Transverse colon (tissue), 4 donors: ENCODE measurements at regions not wholly inside any gene's neighbourhood (a gene's known extent, or its start where the extent isn't known, plus 50 kb on each side); places are given as distances from the start of the nearest gene placed in this dataset.

Source experiments
- DNase-seq: peaks from one replicate; pipeline ENCODE4 v3.0.0-alpha.2; 2019
- H3K27ac ChIP-seq, 4 donors: fragments of 200-600 bp; sonication (generic); 2 replicates each; pipeline ENCODE4 v1.5.1; 2016 to 2018; ENCODE audit warnings: inconsistent platforms in 4 of 4
- H3K27me3 ChIP-seq: fragments of 200-600 bp; sonication (generic); 2 replicates; pipeline ENCODE4 v1.5.1; 2017; ENCODE audit warnings: inconsistent platforms
- H3K36me3 ChIP-seq, 4 donors: fragments of 200-600 bp; sonication (generic); 2 replicates each; pipeline ENCODE4 v1.5.1; 2017 to 2019; ENCODE audit warnings: inconsistent platforms in 4 of 4
- H3K4me1 ChIP-seq, 4 donors: fragments of 200-600 bp; sonication (generic); 2 replicates each; pipeline ENCODE4 v1.5.1; 2017 to 2020; ENCODE audit warnings: inconsistent platforms in 4 of 4
- H3K4me3 ChIP-seq, 4 donors: fragments of 200-600 bp; sonication (generic); 1 replicate in 1 of 4; 2 replicates in 3 of 4; pipeline versions ENCODE4 v1.5.1 to v1.6.1; 2017 to 2019; ENCODE audit warnings: inconsistent platforms in 4 of 4
- H3K9me3 ChIP-seq, 2 donors: fragments of 200-600 bp; sonication (generic); 2 replicates each; pipeline ENCODE4 v1.5.1; 2017 to 2019; ENCODE audit warnings: inconsistent platforms in 2 of 2
- EP300 ChIP-seq: sonication (generic); formaldehyde crosslinking; IDR thresholded peaks from one replicate; pipeline ENCODE4 v1.6.1; 2017; ENCODE audit warnings: antibody characterized with exemption, low read depth
- POLR2A ChIP-seq: fragments of 450-650 bp; IDR thresholded peaks from one replicate; pipeline ENCODE4 v1.6.1; 2016; ENCODE audit warnings: antibody characterized with exemption, mild to moderate bottlenecking, moderate library complexity
- POLR2AphosphoS5 ChIP-seq, 3 donors: sonication (generic); formaldehyde crosslinking; IDR thresholded peaks; one replicate each; pipeline ENCODE4 v1.6.1; 2016; ENCODE audit warnings: antibody characterized with exemption in 3 of 3
- whole genome bisulfite sequencing, 2 donors: methylation state at CpG; one replicate each; pipeline ENCODE4 v1.1.5; 2018; ENCODE audit warnings: low coverage in 1 of 2; 5-methylcytosine and 5-hydroxymethylcytosine counted together
- in situ Hi-C, 4 donors: fragments of 200-750 bp; cut with MboI; loops; one replicate each; pipeline versions ENCODE4 v1.15.0 to v1.15.1; 2017; ENCODE audit warnings: low sequenced_read_pairs in 3 of 4, low pct_ligation_motif_present in 1 of 4, low pct_unique_long_range_greater_than_20kb in 1 of 4
- intact Hi-C: fragments of 100-400 bp; cut with DNase I; formaldehyde crosslinking; loops from one replicate; pipeline ENCODE4 v1.15.1; 2023; ENCODE audit warnings: low total_unique reads
- TF ChIP-seq, protein P1 (sequence below), 5 experiments: fragments of 200-600 bp in 3 of 5; fragments of 450-650 bp in 2 of 5; sonication (generic) in 3 of 5; IDR thresholded peaks; 1 replicate in 2 of 5; 2 replicates in 3 of 5; pipeline ENCODE4 v1.5.1; 2016 to 2017; ENCODE audit warnings: antibody characterized with exemption in 5 of 5, inconsistent platforms in 3 of 5, mild to moderate bottlenecking in 2 of 5, moderate library complexity in 1 of 5

DNA sequence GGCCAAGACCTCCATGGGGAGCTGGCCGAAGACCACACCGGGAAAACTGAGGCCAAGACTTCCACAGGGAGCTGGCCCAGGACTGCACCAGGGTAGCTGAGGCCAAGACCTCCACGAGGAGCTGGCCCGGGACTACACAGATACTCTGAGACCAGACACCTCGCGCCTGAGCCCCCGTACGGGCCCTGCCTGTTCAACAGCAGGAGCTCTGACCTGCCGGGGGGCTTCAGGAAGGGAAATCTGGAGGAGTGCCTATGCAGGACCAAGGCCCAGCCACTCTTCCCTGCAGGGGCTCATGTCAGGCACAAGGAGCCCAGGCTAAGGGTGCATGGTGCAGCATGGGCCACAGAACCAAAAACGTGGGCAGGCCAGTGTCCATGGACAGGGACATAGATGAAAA, 151.6 kb downstream of the TMEM18 start:
- Histone ChIP-seq H3K4me3 (no peak overlapping the region), H3K4me1 (no peaks in the 10 kb centered on the region), H3K27ac (no peak overlapping the region), H3K9me3 (peaks cover 0 to 11% of the 10 kb centered on the region in 2 donors), H3K27me3 (no peaks in the 10 kb centered on the region), H3K36me3 (no peaks in the 10 kb centered on the region)
- DNase-seq: no peak
- WGBS, 2 donors: 88% methylated on average over 10 of the region's 10 CpGs; no CpG with 5 or more reads in 1 of the 2 donors
- TF ChIP-seq, protein P1, sequence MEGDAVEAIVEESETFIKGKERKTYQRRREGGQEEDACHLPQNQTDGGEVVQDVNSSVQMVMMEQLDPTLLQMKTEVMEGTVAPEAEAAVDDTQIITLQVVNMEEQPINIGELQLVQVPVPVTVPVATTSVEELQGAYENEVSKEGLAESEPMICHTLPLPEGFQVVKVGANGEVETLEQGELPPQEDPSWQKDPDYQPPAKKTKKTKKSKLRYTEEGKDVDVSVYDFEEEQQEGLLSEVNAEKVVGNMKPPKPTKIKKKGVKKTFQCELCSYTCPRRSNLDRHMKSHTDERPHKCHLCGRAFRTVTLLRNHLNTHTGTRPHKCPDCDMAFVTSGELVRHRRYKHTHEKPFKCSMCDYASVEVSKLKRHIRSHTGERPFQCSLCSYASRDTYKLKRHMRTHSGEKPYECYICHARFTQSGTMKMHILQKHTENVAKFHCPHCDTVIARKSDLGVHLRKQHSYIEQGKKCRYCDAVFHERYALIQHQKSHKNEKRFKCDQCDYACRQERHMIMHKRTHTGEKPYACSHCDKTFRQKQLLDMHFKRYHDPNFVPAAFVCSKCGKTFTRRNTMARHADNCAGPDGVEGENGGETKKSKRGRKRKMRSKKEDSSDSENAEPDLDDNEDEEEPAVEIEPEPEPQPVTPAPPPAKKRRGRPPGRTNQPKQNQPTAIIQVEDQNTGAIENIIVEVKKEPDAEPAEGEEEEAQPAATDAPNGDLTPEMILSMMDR (IDR thresholded peaks at IDR 0.05): no peak
- TF ChIP-seq POLR2A (no peak), POLR2AphosphoS5 (IDR thresholded peaks at IDR 0.05) (no peak), EP300 (no peak)
- in situ Hi-C loops (no loop called here), intact Hi-C loops (no loop called here)

DNA sequence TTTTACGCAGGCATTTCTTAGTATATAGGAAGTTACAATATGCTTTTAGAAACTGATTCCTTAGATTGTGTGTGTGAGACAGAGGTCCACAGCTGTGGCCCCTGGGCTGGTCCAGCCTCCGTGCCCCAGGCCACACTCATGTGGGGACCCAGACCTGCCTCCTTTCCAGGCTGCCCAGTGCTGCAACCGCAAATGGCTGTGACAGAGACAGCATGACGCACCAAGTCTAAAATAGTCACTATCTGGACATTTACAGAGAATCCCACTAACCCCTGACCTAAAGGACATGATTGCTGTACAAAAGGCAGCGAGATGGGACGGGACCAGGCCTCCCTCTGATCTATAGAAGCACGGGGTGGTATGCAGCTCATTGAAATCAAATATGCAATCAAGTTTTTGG, 152.2 kb downstream of the TMEM18 start:
- peaks cover 0 to 6% of the 10 kb centered on the region in 2 donors for H3K9me3 ChIP-seq
- H3K27me3 ChIP-seq: no peaks in the 10 kb centered on the region
- H3K4me1 ChIP-seq: no peaks in the 10 kb centered on the region
- H3K27ac ChIP-seq: no peak overlapping the region
- TF ChIP-seq POLR2A (no peak), EP300 (no peak), POLR2AphosphoS5 (IDR thresholded peaks at IDR 0.05) (no peak)
- TF ChIP-seq, protein P1 (IDR thresholded peaks at IDR 0.05): no peak
- H3K4me3 ChIP-seq: no peak overlapping the region
- WGBS, 2 donors: 87 to 90% methylated on average over 1 to 7 of the region's 7 CpGs
- in situ Hi-C loops: no loop called here
- intact Hi-C loops: no loop called here
- DNase-seq: no peak
- H3K36me3 ChIP-seq: no peaks in the 10 kb centered on the region

DNA sequence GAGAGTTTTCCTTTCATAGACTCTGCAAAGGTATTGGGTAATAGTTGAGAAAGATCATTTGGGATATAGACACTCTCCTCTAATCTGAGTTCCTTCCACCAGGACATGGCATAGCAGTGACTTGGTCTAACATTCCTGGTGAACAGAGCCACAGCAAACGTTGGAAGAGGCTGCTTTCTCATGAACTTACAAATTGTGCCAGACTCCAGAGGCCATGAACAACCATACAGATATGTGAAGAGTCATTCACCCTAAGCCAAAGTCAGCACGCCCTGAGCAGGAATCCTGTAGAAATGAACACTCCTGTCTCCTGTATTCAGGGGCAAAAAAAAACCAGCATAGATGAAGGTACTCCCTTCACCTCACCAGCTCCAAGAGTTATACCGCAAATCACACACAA, 152.8 kb downstream of the TMEM18 start:
- intact Hi-C loops: no loop called here
- in situ Hi-C loops: no loop called here
- no peak for DNase-seq
- Histone ChIP-seq H3K9me3 (peaks cover 0 to under 1% of the 10 kb centered on the region in 2 donors), H3K36me3 (no peaks in the 10 kb centered on the region), H3K27ac (no peak overlapping the region), H3K4me1 (no peaks in the 10 kb centered on the region), H3K27me3 (no peaks in the 10 kb centered on the region), H3K4me3 (no peak overlapping the region)
- no peak for TF ChIP-seq POLR2AphosphoS5 (IDR thresholded peaks at IDR 0.05)
- TF ChIP-seq POLR2A: no peak
- no peak for TF ChIP-seq EP300
- TF ChIP-seq, protein P1 (IDR thresholded peaks at IDR 0.05): no peak
- 53 to 86% methylated on average over 2 to 3 of the region's 3 CpGs for WGBS, 2 donors

DNA sequence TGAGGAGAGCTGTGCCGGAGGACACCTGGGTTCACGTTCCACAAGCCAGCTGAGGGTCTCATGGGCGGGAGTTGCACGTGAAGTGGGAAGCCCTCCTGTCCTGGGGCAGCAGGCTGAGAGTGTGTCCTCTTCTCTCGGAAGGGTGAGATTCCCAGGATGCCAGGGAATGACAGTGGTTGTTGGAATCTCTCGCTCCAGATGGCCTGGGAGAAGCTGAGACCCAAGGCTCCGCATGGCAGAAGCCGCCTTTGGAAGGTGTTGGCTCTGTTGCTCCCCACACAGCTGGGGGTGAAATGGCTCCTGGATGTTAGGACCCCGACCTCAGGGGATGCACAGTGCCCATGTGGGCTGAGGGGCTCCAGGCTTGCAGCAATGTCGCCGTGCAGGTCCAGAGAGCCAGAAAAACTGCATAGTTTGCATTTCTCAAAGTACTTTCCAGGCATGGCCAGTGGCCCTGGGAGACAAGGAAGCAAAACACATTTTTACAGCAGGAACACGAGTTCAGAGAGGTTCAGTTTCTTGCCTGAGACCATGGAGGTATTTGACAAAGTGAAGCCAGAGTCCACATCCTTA, 153.4 kb downstream of the TMEM18 start:
- Histone ChIP-seq H3K4me3 (no peak overlapping the region), H3K27ac (no peak overlapping the region), H3K9me3 (no peaks in the 10 kb centered on the region), H3K36me3 (no peaks in the 10 kb centered on the region), H3K27me3 (no peaks in the 10 kb centered on the region), H3K4me1 (no peaks in the 10 kb centered on the region)
- WGBS, 2 donors: 76 to 77% methylated on average over 5 to 12 of the region's 12 CpGs
- TF ChIP-seq EP300 (no peak), POLR2A (no peak), POLR2AphosphoS5 (IDR thresholded peaks at IDR 0.05) (no peak)
- TF ChIP-seq, protein P1 (IDR thresholded peaks at IDR 0.05): no peak
- no peak for DNase-seq
- intact Hi-C loops: no loop called here
- in situ Hi-C loops: no loop called here
